C4-2B (cell line): ENCODE measurements at regions not wholly inside any gene's neighbourhood (a gene's known extent, or its start where the extent isn't known, plus 50 kb on each side); places are given as distances from the start of the nearest gene placed in this dataset.

Source experiments
- CTCF ChIP-seq: fragments of 450-650 bp; conservative IDR thresholded peaks from 2 replicates; pipeline ENCODE4 v1.5.1; 2017; ENCODE audit warnings: mild to moderate bottlenecking
- ZFX ChIP-seq: fragments of 450-650 bp; IDR thresholded peaks from 2 replicates; pipeline ENCODE4 v1.6.1; 2017

- TF ChIP-seq CTCF: no peak
- no peak for TF ChIP-seq ZFX
These were observed 372.1 kb upstream of the AKR1E2 start for GRCh38 chr10:4453950-4454349.
